GM23248 (cell line): ENCODE measurements at regions not wholly inside any gene's neighbourhood (a gene's known extent, or its start where the extent isn't known, plus 50 kb on each side); places are given as distances from the start of the nearest gene placed in this dataset.
"Not testable (repeated sequence)": the region's sequence is repeated elsewhere in the genome, so short reads cannot be mapped to it uniquely, and the experiment has no call there.

Experiments used
- DNase-seq: peaks from one replicate; pipeline ENCODE4 v3.0.0-alpha.2; 2015
- H2AFZ ChIP-seq: fragments of 200-600 bp; sonication (generic); 2 replicates; pipeline ENCODE4 v1.6.1; 2016; ENCODE audit warnings: antibody characterized with exemption
- H3F3A ChIP-seq: fragments of 200-600 bp; sonication (generic); 2 replicates; pipeline ENCODE4 v1.6.1; 2016; ENCODE audit warnings: mild to moderate bottlenecking, antibody characterized with exemption, mixed run types; ENCODE audit not compliant: insufficient read depth
- H3K27ac ChIP-seq: fragments of 200-600 bp; sonication (generic); 2 replicates; pipeline ENCODE4 v1.5.1; 2016; ENCODE audit warnings: mild to moderate bottlenecking
- H3K27me3 ChIP-seq: fragments of 200-600 bp; sonication (generic); replicated peaks from 2 replicates; pipeline ENCODE4 v1.6.1; 2016; ENCODE audit warnings: mild to moderate bottlenecking; ENCODE audit not compliant: insufficient read depth
- H3K36me3 ChIP-seq: fragments of 200-600 bp; sonication (generic); 2 replicates; pipeline ENCODE4 v1.6.1; 2016; ENCODE audit warnings: low read depth, mild to moderate bottlenecking
- H3K4me1 ChIP-seq: fragments of 200-600 bp; sonication (generic); 2 replicates; pipeline ENCODE4 v1.6.1; 2016; ENCODE audit warnings: mild to moderate bottlenecking; ENCODE audit not compliant: insufficient read depth
- H3K4me2 ChIP-seq: fragments of 200-600 bp; sonication (generic); one replicate; pipeline ENCODE4 v1.6.1; 2016; ENCODE audit warnings: mild to moderate bottlenecking; ENCODE audit not compliant: unreplicated experiment
- H3K4me3 ChIP-seq: fragments of 200-600 bp; sonication (generic); 2 replicates; pipeline ENCODE4 v1.5.1; 2016; ENCODE audit warnings: mild to moderate bottlenecking
- H3K79me2 ChIP-seq: fragments of 200-600 bp; sonication (generic); 2 replicates; pipeline ENCODE4 v1.6.1; 2016; ENCODE audit warnings: mild to moderate bottlenecking; ENCODE audit not compliant: insufficient read depth
- H3K9ac ChIP-seq: fragments of 200-600 bp; sonication (generic); 2 replicates; pipeline ENCODE4 v1.6.1; 2016; ENCODE audit warnings: mild to moderate bottlenecking
- H3K9me2 ChIP-seq: fragments of 200-600 bp; sonication (generic); 2 replicates; pipeline ENCODE4 v1.6.1; 2016; ENCODE audit warnings: mixed run types, mild to moderate bottlenecking, moderate library complexity; ENCODE audit not compliant: insufficient read depth
- H3K9me3 ChIP-seq: fragments of 200-600 bp; sonication (generic); one replicate; pipeline ENCODE4 v1.6.1; 2017; ENCODE audit warnings: low read depth
- H4K20me1 ChIP-seq: fragments of 200-600 bp; sonication (generic); 2 replicates; pipeline ENCODE4 v1.6.0; 2016; ENCODE audit not compliant: insufficient read depth
- EZH2 ChIP-seq: fragments of 200-600 bp; sonication (generic); IDR thresholded peaks from 2 replicates; pipeline ENCODE4 v1.6.1; 2018; ENCODE audit warnings: antibody characterized with exemption, mild to moderate bottlenecking; ENCODE audit not compliant: insufficient read depth, poor library complexity, severe bottlenecking
- EZH2phosphoT487 ChIP-seq: fragments of 200-600 bp; sonication (generic); IDR thresholded peaks from 2 replicates; pipeline ENCODE4 v1.6.1; 2018; ENCODE audit warnings: antibody characterized with exemption, moderate library complexity, mild to moderate bottlenecking, low read depth; ENCODE audit not compliant: insufficient read depth
- WGBS, 2 experiments: methylation state at CpG; one replicate each; pipeline ENCODE4 v1.1.6; 2015 to 2017; ENCODE audit warnings: low lambda C conversion rate in 2 of 2, low coverage in 1 of 2; ENCODE audit errors: missing lambda C conversion rate in 2 of 2; 5-methylcytosine and 5-hydroxymethylcytosine counted together
- in situ Hi-C: fragments of 300-500 bp; cut with MboI; formaldehyde crosslinking; loops from 2 replicates; pipeline ENCODE4 v1.15.0; 2020

- H3K27ac ChIP-seq: no peak overlapping the region
- in situ Hi-C loops: no loop called here
Measured at GRCh38 chr6:11459079-11459610, 78.4 kb upstream of the TMEM170B start.

GRCh38 chr6:11458509-11458908, 79.0 kb upstream of the TMEM170B start:
- Histone ChIP-seq H3K9ac (no peak overlapping the region), H3K9me3 (no peaks in the 10 kb centered on the region), H2AFZ (no peak overlapping the region), H3K27ac (no peak overlapping the region), H3K4me2 (no peak overlapping the region), H3F3A (no peaks in the 10 kb centered on the region), H3K36me3 (no peaks in the 10 kb centered on the region), H3K4me3 (no peak overlapping the region), H3K9me2 (no peaks in the 10 kb centered on the region), H3K27me3 (no peaks in the 10 kb centered on the region), H4K20me1 (no peaks in the 10 kb centered on the region), H3K79me2 (no peaks in the 10 kb centered on the region), H3K4me1 (no peaks in the 10 kb centered on the region)
- 69 to 70% methylated on average over 2 of the region's 2 CpGs for WGBS, 2 experiments
- no peak for TF ChIP-seq EZH2phosphoT487
- no peak for TF ChIP-seq EZH2
- DNase-seq: no peak
- in situ Hi-C loops: no loop called here

More at GRCh38 chr6:11459079-11459610, 78.4 kb upstream of the TMEM170B start:
- no peaks in the 10 kb centered on the region for H3K27me3 ChIP-seq
- H3K4me1 ChIP-seq: no peaks in the 10 kb centered on the region
- H3F3A ChIP-seq: no peaks in the 10 kb centered on the region
- WGBS, 2 experiments: 80 to 91% methylated on average over 2 of the region's 2 CpGs
- TF ChIP-seq EZH2 (no peak), EZH2phosphoT487 (no peak)
- no peaks in the 10 kb centered on the region for H3K9me2 ChIP-seq
- no peaks in the 10 kb centered on the region for H4K20me1 ChIP-seq
- H3K4me3 ChIP-seq: no peak overlapping the region
- H3K9me3 ChIP-seq: no peaks in the 10 kb centered on the region
- no peak overlapping the region for H3K9ac ChIP-seq
- no peak overlapping the region for H3K4me2 ChIP-seq
- no peaks in the 10 kb centered on the region for H3K79me2 ChIP-seq
- no peak overlapping the region for H2AFZ ChIP-seq
- H3K36me3 ChIP-seq: no peaks in the 10 kb centered on the region
- DNase-seq: no peak

GRCh38 chr6:11457422-11457821, 80.1 kb upstream of the TMEM170B start:
- H3F3A ChIP-seq, H2AFZ ChIP-seq, H3K9me2 ChIP-seq, in situ Hi-C loops, H3K36me3 ChIP-seq, H3K9me3 ChIP-seq, DNase-seq, H3K27me3 ChIP-seq, H4K20me1 ChIP-seq, H3K9ac ChIP-seq, H3K4me3 ChIP-seq, H3K27ac ChIP-seq, H3K4me1 ChIP-seq, H3K79me2 ChIP-seq, H3K4me2 ChIP-seq: not testable (repeated sequence)
- WGBS, 2 experiments: 61 to 66% methylated on average over 6 of the region's 6 CpGs

GRCh38 chr6:11452106-11452505, 85.4 kb upstream of the TMEM170B start:
- 85 to 87% methylated on average over 8 of the region's 8 CpGs for WGBS, 2 experiments
- H3F3A ChIP-seq, H3K9ac ChIP-seq, H3K9me2 ChIP-seq, H3K9me3 ChIP-seq, H3K36me3 ChIP-seq, DNase-seq, H3K27me3 ChIP-seq, H3K4me1 ChIP-seq, H3K4me3 ChIP-seq, in situ Hi-C loops, H3K27ac ChIP-seq, H2AFZ ChIP-seq, H3K4me2 ChIP-seq, H4K20me1 ChIP-seq, H3K79me2 ChIP-seq: not testable (repeated sequence)

DNA sequence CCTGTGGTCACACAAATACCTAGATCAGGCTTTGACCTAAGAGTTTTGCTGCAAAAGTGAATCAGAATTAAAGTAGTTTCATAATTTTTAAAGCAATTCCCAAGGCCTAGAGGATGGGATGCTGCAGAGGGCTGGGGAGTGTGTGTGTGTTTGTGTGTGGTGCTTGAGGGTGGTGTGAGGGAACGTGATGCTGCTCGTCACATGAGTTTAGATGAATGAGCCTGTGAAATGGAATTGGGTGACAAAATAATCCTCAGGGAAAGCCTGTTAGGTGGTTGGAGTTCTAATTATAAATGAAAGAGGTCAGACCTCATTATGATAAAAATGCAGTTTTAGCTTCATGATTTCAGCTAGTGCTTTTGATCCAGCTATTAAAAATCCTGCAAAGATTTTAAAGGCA, 87.5 kb upstream of the TMEM170B start:
- Histone ChIP-seq H3K4me2 (no peak overlapping the region), H3K36me3 (no peaks in the 10 kb centered on the region), H3K9me2 (no peaks in the 10 kb centered on the region), H3K9ac (no peak overlapping the region), H2AFZ (no peak overlapping the region), H3K27ac (no peak overlapping the region), H3K9me3 (no peaks in the 10 kb centered on the region), H3K27me3 (no peaks in the 10 kb centered on the region), H3K4me3 (no peak overlapping the region), H3F3A (no peaks in the 10 kb centered on the region), H4K20me1 (no peaks in the 10 kb centered on the region), H3K79me2 (no peaks in the 10 kb centered on the region), H3K4me1 (no peaks in the 10 kb centered on the region)
- DNase-seq: no peak
- 55 to 64% methylated on average over 2 of the region's 2 CpGs for WGBS, 2 experiments
- in situ Hi-C loops: no loop called here
- TF ChIP-seq EZH2 (no peak), EZH2phosphoT487 (no peak)
